ENCODE measurements at regions not wholly inside any gene's neighbourhood (a gene's known extent, or its start where the extent isn't known, plus 50 kb on each side); places are given as distances from the start of the nearest gene placed in this dataset.

DNA sequence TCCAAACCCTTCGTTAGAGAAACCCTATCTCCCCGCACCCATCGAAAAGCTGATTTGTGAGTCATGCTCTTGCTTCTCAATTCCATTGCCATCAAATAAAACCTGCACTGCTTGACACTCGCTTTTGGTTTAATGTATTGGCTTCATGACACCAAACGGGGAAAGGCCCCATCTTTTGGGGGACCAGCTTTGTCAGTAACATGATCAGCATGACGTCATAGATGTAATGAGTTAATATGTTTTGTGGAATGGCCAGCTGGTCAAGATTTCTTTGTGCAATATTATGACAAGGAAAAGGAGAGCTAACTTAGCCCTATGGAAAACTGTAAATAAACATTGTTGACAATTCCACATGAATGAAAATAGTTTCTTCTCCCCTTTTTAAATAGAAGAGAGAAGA is 1260.5 kb upstream of the CELF2 start:
- no peak for DNase-seq

DNA sequence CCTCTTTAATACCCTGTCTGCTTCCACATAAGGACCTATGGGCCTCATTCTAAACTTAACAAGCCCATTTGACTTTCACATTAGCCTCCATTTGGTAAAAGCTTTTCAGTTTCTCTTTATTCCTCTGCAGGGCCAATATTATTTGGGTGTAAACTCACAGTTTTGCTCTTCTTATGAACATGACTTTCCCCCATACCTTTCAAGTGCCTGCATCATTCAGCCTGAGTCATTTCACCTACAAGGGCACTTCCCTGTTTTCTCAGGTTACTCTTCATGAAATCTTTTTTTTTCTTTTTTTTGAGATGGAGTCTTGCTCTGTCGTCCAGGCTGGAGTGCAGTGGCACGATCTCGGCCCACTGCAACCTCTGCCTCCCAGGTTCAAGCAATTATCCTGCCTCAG is 1258.1 kb upstream of the CELF2 start:
- no peak for DNase-seq

DNA sequence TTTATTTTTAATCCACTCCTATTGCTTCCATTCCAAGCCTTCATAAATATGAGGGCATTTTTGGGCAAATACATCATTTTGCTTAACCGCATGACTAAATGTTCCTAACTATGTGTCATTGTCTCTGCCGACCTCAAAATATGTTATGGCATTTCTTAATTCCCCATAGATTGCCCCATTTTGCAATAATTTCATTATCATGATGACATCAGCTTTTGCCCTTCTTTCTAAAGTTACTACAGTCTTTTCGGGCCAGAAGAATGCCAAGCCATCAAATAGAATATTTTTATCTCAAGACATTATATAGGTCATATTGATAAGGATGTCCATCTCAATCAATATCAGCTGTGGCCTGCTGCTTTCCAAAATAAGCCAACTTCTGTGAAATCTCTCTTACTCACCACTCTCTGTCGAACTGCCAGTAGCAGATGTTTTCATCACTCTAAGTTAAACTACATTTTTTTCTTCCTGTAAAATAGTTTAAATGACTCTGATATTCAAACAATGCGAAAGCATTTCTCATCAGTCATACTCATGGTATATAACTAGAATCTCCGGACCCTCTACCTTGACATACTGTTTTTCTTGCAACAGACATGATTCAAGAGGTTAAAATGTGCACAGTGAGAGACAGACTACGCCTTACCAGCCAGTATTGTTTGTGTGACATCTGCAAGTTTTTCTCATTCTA is 1254.6 kb upstream of the CELF2 start:
- DNase-seq: no peak

DNA sequence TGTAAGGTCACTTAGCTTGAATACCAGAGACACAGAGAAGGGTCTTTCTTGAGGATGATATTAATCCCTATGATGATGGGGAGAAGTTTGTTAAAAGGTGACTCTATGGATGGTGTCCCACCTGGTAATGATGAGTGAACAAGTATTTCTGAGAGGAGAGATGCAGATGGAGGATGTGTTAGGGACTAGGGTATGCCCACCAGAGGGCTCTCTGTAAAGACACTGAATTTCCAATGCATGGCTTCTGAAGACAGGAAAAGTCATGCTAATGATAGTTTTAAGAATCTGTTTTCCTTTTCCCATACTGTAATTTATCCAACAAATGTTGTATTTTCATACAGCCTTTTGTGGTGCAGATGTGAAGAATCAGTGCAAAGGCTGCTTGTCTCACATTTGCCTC is 1250.9 kb upstream of the CELF2 start:
- no peak for DNase-seq

DNA sequence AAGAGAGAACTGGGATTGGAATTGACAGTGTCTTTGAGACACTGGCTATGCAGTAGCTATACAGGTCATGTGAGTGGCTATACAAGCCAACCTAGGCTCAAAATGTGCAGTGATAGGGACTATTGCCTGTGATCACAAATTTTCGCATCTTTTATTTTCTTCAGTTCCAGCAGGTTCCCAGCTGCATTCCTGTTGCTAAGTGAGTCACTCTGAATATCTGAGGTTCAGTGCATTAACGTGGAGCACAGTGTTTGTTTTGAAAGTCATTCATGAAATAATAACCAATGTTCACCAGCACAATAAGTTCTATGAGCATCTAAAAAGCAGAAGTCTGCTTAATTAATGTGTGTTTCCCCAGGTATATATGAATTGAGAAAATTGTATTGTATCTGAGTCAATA is 1236.0 kb upstream of the CELF2 start:
- DNase-seq: no peak

DNA sequence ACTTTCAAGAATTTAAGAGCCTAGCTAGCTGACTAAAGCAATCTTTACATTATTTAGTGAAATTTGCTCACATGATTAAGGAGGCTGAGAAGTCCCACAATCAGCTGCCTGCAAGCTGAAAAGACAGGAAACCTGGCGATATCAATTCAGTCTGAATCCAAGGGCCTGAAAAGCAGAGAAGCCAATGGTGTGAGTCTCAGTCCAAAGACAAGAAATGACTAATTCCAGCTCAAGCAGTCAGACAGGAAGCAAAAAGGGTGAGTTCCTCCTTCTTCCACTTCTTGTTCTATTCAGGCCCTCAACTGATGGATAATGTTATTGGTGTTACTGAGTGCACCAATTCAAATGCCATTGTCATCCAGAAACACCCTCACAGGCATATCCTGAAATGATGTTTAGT is 1231.6 kb upstream of the CELF2 start:
- no peak for DNase-seq

DNA sequence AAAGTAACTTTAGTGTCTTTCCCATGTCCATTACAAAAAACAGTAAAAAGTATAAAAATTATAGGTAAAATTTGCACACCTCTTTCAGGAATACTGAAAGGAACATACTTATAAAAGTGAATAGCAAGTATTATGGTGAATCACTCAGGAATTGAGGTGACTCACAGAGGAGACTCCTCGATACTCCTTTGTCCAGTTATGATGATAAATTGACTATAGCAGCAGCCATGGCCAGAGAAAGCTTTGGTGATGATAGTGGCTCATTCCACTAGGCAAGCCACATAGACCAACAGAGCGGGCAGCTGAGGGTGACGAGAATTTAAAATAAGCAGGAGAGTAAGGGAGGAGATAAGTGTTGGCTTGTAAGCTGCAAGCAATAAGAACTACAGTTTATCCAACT is 1231.1 kb upstream of the CELF2 start:
- no peak for DNase-seq

DNA sequence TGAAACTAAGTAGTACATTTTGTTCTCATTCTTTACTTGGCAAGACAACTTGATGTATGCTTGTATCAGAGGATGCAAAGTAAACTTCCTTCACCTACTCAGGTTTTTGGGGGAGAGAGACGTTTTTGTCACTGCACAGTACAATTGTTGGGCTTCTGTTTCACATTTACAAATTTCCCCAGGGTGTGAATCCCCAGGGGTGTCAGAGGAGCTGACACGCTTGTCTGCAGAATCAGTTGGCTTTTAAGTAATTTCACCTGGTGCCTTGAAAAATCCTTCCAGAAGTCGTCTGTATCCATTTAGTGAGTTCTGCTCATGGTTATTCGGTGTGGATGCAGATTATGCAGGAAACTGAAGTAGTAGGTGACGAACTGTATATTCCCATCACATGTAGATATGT is 1227.7 kb upstream of the CELF2 start:
- DNase-seq: no peak

DNA sequence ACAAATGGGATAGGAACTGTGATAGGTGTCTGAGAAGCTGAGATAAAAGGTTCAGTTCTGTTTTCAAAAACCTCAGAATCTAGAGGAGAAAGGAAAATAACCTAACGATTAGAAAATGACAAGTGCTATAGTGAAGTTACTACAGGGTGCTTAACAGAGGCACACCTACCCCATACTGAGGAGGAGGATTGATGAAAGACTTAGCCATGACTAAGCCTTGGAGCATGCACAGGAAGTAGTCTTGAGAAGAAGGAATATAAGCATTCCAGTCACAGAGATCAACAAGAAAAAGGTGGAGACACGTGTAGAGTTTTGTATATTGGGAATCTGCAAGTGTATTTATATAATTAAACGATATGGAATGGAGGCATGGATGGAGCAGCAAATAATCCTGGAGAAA is 1225.5 kb upstream of the CELF2 start:
- no peak for DNase-seq

DNA sequence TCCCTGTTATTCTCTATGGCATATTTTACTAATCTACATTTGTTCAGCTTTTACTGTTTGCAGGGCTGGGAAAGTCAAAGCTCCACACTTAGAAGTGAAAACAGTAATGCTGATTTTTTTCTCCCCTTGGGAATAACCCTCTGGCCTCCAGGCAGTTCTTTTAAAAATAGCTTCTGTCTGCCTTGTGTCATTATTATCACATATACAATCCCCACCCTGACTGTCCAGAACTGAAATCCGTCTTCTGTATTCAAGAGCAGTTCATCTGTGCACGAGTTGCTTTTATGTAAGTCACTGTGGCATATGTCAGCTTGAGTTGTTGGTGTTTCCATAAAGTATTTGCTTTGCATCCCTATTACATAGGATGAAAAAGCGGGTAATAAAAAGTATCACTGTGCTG is 1221.1 kb upstream of the CELF2 start:
- no peak for DNase-seq

DNA sequence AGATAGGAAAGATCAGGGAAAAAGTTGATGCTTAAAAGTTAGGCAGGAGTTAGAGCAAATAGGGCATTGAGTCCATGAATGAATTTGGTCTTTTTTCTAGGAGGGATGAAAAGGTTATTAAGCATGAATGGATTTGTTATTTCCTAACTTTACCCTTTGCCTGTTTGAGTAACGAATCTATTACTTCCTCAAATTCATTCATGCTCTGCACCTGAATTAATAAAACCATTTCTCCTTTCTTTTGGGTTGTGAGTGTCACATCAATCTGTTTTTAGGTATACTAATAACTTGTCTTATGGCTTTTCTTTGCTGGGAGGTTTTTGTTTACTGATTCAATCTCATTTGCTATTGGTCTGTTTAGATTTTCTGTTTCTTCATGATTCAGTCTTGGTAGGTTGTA is 1217.7 kb upstream of the CELF2 start:
- no peak for DNase-seq

DNA sequence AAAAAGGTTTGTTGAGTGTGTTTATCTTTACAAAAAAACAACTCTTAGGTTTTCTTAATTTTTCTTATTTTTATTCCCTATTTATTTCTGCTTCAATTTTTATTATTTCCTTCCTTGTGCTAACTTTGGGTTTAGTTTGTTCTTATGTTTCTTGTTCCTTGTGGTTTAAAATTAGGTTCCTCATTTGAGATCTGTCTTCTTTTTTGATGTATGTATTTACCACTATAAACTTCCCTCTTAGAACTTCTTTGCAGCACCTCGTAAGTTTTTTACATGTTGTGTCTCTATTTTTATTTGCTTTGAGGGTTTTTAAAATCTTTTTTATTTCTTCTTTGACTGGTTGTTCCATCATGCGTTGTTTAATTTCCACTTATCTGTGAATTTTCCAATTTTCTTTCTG is 1217.1 kb upstream of the CELF2 start:
- DNase-seq: no peak

DNA sequence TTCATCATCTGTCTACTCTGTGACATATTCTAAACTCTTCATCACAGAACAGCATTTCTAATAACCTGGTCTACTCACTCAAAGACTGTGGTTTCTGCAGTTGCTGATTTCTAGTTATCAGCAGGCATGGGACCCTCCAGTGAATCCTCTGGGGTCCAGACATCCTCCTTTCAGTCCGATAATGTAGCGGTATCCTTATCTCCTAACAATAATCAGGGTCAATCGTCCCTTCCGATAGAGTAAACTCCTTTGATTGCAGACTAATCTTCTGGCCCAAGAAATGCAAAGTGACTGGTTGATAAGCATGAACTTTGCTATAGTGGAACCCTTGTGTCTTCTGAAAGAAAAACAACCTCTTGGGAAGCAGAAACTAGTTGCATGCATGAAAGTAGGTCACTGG is 1209.8 kb upstream of the CELF2 start:
- no peak for DNase-seq

DNA sequence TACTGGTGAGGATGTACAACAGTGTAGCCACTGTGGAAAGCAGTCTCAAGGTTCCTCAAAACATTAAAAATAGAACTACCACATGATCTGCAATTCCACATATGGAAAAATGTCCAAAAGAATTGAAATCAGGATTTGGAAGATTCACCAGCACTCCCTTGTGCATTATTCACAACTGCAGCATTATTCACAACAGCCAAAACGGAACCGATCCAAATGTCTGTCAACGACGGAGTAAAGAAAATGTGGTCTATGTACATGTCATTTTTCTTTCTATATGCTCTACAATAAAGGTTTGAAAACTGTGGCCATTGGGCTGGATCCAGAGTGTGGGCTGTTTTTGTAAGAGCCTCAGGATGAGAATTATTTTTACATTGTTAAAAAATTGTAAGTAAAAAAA is 1206.1 kb upstream of the CELF2 start:
- DNase-seq: no peak

DNA sequence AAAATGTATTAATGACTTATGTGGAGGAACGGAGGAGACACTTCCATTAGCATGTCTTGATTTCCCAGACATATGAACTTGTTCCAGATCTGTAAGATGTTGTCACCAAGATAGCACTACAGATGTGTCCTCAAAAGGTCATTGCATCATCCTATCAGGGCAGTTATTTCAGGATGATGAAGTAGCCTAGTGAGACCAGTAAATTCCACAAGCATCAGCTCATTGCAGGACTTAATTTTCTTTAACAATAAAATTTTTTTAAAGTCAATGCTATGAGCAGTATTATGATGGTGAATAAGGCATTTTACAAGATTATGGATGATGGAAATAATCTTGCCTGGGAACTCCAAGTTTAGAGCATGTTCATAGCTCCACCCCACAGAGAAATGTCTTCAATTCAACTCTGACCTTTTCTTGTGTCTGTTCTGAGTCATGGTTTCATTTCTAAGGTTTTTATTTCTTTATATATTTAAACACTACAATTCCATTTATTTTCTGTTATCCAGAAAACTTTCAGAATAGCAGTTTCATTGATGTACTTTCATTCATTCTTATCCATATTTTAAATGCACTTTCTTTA is 1203.3 kb upstream of the CELF2 start:
- no peak for DNase-seq

DNA sequence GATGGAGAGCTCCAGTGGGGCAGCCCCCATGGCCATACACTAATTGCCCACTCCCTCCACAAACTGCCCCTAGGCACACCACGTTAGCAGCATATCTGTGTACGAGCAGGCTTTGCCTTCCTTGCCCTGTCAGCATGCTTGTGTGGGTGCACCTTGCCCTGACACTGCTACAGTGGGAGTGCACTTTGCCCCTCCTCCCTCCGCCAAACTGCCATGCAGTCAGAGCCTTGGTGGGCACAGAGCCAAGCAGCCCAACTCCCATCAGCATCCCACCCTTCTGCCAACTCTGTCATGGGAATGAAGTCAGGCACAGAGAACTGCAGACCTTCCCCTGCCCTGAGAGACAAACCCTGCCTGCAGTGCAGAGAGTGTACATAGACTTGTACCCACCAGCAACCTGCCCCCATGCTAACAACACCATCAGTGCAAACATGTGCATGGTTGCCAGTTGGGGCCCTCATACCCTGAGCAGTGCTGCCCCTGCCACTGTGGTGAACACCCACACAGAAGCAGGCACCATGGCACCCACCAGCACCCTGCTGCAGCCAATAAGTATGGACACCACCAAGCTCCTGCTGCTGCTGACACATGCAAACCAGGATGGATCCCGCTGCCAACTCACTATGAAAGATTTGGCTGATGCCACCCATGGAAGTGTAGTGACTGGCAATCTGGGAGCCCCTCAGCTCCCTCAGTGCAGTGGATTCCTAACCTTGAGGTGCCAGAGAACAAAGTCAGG is 1197.7 kb upstream of the CELF2 start:
- no peak for DNase-seq

DNA sequence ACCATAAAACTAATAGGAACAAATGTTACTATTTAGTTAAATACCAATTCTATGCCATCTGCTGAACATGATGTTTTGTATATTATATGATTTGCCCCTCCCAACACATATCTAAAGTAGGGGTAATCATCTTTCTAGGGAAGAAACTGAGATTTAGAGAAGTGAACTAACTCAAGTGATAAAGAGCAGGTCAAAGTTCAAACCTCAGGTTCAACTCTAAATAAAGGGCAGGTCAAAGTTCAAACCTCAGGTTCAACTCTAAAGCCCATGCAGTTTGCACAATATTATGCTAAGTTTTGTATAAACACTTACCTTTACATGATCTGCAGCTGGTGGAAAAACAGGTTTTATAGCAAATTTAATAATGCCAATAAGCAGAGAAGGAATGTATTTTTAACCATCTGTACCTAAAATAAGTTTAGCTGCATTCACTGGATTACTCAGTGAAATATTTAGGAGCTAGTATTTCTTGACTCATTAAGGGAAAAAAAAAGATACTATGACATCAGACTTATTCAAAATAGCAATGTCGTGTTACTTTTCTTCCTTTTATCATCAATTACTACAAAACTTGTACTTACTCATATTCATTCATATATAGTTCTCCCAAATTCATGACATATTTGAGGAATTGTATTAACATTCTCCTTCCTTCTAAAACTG is 1194.3 kb upstream of the CELF2 start:
- DNase-seq: no peak

DNA sequence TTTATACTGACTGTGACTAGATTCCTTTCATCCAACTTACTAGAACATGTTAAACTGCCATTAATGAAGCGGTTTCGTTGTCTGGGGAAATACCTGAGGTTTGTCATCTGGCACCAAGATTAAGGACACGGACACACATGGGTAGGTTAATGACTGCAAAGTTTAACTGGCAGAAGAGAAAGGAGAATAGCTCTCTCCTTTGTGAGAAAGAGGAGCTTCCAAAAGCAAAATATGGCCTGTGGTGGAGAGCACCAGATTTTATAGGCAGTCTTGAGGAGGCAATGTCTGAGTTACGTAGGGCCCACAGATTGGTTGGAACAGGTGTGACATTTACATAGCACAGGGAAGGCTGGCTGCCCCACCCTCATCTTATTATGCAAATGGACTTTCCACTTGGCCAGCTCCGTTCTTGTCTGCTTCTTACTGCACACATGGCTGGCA is 1193.0 kb upstream of the CELF2 start:
- DNase-seq: no peak

DNA sequence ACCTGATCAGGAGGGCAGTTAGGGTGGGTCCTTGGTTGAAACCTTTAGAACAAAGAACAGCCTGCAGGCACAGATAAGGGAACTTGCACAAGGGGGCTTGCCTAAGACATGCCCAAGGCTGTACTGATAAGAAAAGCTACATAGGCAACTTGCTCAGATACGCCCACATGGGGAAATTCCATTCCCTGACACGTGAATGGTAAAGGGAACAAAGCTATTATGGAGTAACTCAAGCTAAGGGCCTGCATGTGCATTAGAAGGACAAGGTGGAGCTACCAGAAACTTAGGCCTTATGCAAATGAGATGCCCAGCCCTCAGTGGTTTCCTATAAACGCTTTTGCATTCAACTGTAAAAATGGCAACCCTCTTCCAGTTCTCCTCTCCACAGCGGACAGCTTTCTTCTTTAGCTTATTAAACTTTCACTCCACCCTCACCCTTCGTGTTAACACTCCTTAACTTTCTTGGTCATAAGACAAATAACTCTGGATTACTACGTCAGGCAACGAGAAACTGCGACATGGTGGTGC is 1192.1 kb upstream of the CELF2 start:
- DNase-seq: no peak

DNA sequence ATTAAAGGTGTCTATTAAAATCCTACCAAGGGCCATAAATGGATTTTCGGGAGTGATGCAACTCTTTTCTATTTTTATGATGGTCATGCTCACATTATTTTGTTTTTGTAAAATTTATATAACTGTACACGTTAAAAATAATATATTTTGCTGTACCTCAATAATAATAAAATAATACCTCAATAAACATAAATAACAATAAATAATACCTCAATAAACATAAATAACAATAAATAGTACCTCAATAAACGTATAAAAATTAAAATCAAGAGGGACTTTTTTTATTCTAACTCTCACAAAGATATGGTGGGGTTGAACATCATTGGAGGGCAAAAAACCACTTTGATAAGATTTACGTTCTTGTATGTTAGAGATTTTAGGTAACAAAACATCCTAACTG is 1189.6 kb upstream of the CELF2 start:
- DNase-seq: no peak

DNA sequence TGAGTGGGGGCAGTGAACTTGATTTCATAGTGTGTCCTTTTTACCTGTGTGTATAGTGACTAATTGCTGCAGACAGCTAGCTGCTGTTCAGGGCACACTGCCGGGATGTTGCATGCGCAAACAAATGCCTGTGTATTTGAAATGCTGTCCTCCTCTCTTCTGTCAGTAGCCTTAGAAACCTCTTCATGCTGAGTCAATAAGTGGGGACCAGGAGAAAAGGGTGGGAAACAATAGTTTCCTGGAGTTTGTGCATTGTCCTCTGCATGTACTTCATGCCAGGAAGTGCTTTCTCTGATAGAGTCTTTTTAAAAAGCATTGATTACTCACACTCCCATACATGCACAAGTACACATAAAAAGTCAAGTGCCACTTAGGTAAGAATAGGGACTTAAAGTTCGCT is 1183.7 kb upstream of the CELF2 start:
- no peak for DNase-seq

DNA sequence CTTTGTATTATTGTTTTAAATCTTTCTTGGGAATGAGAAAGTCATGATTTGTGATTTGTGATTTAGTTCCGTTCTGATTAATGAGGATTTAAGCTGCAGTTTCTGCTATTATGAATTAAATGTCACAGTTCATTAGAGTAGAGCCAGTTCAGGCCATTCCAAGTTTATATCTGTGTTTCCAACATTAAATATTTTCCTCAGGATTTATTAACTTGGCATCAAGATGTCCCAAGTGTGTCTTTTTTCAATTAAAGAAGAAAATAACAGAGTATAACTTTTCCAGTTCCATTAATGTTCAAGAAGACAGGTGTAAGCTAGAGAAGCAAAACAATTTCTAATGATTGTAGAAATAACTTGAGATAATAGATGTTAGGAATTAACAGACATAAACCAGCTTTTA is 1183.2 kb upstream of the CELF2 start:
- no peak for DNase-seq

DNA sequence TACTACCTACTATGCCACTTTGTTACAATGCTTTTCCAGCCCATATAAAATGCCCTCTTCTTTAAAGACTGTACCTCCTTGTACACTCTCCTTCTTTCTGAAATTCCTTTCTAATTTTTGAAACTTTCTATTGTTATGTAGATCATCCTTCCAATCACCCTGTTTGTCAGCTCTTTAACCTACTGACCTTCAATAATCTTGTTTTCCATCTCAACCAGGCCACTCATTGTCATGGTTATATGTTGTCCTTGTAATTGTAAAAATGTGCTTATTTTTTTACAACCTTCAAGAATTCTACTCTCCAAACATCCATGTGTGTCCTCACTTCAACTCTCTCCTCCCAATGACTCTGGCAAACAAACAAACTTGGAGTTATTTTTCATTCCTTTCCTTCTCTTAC is 1172.6 kb upstream of the CELF2 start:
- no peak for DNase-seq

DNA sequence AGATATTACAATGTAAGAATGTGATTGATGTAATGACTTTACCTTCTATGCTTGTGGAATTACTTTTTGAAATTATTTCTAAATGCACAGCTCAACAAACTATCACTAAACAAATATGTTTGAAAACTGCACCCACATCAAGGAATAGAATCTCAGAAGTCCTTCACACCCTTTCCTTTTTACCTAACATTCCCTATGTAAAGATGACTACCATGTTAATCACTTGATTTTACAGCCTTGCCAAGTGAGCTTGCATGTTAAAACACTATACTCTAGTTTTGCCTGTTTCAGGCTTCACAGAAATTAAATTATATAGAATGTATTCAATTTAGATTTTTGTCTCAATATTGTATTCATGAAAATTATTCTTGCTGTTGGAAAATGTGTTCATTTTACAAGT is 1169.4 kb upstream of the CELF2 start:
- DNase-seq: no peak
